SIG-M5 treated with dmso at 0.1 percent for 504 hours (cell line): ENCODE measurements at regions not wholly inside any gene's neighbourhood (a gene's known extent, or its start where the extent isn't known, plus 50 kb on each side); places are given as distances from the start of the nearest gene placed in this dataset.

Experiments
- DNase-seq: peaks from one replicate; lab custom pipeline; 2025; ENCODE audit not compliant: unreplicated experiment; lab: John Stamatoyannopoulos, UW

GRCh38 chr5:124796495-124796894, 50.1 kb upstream of the ZNF608 start:
- DNase-seq = no peak

- no peak for DNase-seq
These were observed 51.2 kb upstream of the ZNF608 start for GRCh38 chr5:124797665-124798087.

- DNase-seq = no peak
These were observed 52.5 kb upstream of the ZNF608 start for GRCh38 chr5:124798890-124799289.

- no peak for DNase-seq
These were observed 55.1 kb upstream of the ZNF608 start for GRCh38 chr5:124801551-124801950.

GRCh38 chr5:124803617-124804323, 57.3 kb upstream of the ZNF608 start:
- DNase-seq = no peak

GRCh38 chr5:124806026-124806372, 59.6 kb upstream of the ZNF608 start:
- no peak for DNase-seq

GRCh38 chr5:124806373-124807077, 60.1 kb upstream of the ZNF608 start:
- no peak for DNase-seq

- no peak for DNase-seq
These were observed 62.4 kb upstream of the ZNF608 start for GRCh38 chr5:124808842-124809268.

- DNase-seq = no peak
These were observed 64.1 kb upstream of the ZNF608 start for GRCh38 chr5:124810396-124811006.

GRCh38 chr5:124812771-124813358, 66.4 kb upstream of the ZNF608 start:
- DNase-seq = no peak

GRCh38 chr5:124816381-124816780, 69.9 kb upstream of the ZNF608 start:
- no peak for DNase-seq

GRCh38 chr5:124819201-124819600, 72.8 kb upstream of the ZNF608 start:
- no peak for DNase-seq

GRCh38 chr5:124822647-124823046, 76.2 kb upstream of the ZNF608 start:
- no peak for DNase-seq

GRCh38 chr5:124823380-124823779, 76.9 kb upstream of the ZNF608 start:
- DNase-seq = no peak

- DNase-seq = peak; percentile 19
These were observed 78.3 kb upstream of the ZNF608 start for GRCh38 chr5:124824637-124825158.

- no peak for DNase-seq
These were observed 79.0 kb upstream of the ZNF608 start for GRCh38 chr5:124825250-124825982.

GRCh38 chr5:124825983-124826337, 79.5 kb upstream of the ZNF608 start:
- DNase-seq = no peak

GRCh38 chr5:124828731-124829234, 82.3 kb upstream of the ZNF608 start:
- DNase-seq = no peak

GRCh38 chr5:124831687-124832240, 85.3 kb upstream of the ZNF608 start:
- DNase-seq = no peak

- no peak for DNase-seq
These were observed 86.1 kb upstream of the ZNF608 start for GRCh38 chr5:124832510-124832909.
